C1 segment of cervical spinal cord (tissue), 14 donors: ENCODE measurements at regions not wholly inside any gene's neighbourhood (a gene's known extent, or its start where the extent isn't known, plus 50 kb on each side); places are given as distances from the start of the nearest gene placed in this dataset.

ENCODE experiments used
- DNase-seq, 14 donors: peaks; one replicate each; lab custom pipeline; 2025; lab: John Stamatoyannopoulos, UW

DNA sequence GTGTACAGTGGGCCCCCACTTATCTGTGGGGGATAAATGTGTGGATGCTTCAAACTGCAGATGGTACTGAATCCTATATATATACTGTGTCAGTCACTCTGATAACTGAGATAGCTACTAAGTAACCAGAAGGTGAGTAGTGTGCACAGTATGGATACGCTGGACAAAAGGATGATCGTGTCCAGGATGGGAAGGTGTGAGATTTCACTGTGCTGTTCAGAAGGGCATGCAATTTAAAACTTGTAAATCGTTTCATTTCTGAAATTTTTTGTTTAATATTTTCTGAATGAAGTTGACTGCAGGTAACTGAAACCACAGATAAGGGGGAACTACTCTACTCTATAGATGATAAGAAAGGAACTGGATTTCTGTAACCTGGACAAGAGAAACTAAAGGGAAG, 52.1 kb upstream of the SESN3 start:
- no peak for DNase-seq

DNA sequence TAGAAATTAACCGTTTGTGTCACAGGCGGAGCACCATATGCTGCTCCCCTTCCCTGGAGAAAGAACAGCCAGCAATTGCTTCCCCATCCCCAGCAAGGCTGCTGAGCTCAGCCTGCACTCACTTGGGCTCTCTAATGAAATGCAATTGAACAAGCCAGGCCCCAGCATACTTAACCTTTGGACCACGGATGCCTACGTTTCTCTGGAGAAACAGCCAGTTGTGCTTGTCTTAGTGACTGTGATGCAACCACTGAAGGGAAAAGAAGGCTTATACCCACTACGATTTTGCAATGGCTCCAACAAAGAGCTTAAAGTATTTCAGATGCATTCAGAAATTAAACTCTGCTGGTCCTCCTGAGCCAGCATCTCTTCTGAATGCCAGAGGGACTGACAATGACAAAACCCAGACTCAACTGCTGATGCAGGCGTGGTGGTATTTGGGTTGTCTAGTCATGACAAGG, 51.3 kb upstream of the SESN3 start:
- DNase-seq, result peak in 1 of 14 donors; percentile 3
